ENCODE measurements at regions not wholly inside any gene's neighbourhood (a gene's known extent, or its start where the extent isn't known, plus 50 kb on each side); places are given as distances from the start of the nearest gene placed in this dataset.
"Not testable (repeated sequence)": the region's sequence is repeated elsewhere in the genome, so short reads cannot be mapped to it uniquely, and the experiment has no call there.

GRCh38 chr14:98218218-98218617 is 1053.8 kb downstream of the BCL11B start:
- TF ChIP-seq Cebpa-rat (IDR thresholded peaks at IDR 0.05) = no peak
- H3K36me3 ChIP-seq = no peaks in the 10 kb centered on the region
- H3K9me3 ChIP-seq (replicated peaks in 1 of 11) = peaks cover 0 to 4% (median 0%) of the 10 kb centered on the region in 11 experiments; a peak in 3 of 22 replicates
- H3K4me3 ChIP-seq = no peak overlapping the region
- no peak overlapping the region for H3K9ac ChIP-seq
- no peaks in the 10 kb centered on the region for H4K20me1 ChIP-seq
- H3K27ac ChIP-seq = no peak overlapping the region
- H3K27me3 ChIP-seq = no peaks in the 10 kb centered on the region
- no peaks in the 10 kb centered on the region for H3K4me1 ChIP-seq
- no peak overlapping the region for H3K4me2 ChIP-seq

- no peaks in the 10 kb centered on the region for H4K20me1 ChIP-seq
- H3K9me3 ChIP-seq (replicated peaks in 1 of 11) = peaks cover 0 to 8% (median 0%) of the 10 kb centered on the region in 11 experiments; a peak in 3 of 22 replicates
- no peaks in the 10 kb centered on the region for H3K36me3 ChIP-seq
- no peak overlapping the region for H3K9ac ChIP-seq
- no peaks in the 10 kb centered on the region for H3K27me3 ChIP-seq
- H3K4me1 ChIP-seq = peaks cover 0 to 7% (median 0%) of the 10 kb centered on the region in 10 experiments; a peak in 2 of 20 replicates
- no peak for TF ChIP-seq Cebpa-rat (IDR thresholded peaks at IDR 0.05)
- H3K4me3 ChIP-seq = no peak overlapping the region
- H3K27ac ChIP-seq = no peak overlapping the region
- H3K4me2 ChIP-seq = no peak overlapping the region
Measured at GRCh38 chr14:98219638-98220037, 1052.4 kb downstream of the BCL11B start.

GRCh38 chr14:98223106-98223505 is 1048.9 kb downstream of the BCL11B start:
- Histone ChIP-seq H4K20me1 (no peaks in the 10 kb centered on the region), H3K36me3 (no peaks in the 10 kb centered on the region), H3K4me1 (peaks cover 0 to 7% (median 0%) of the 10 kb centered on the region in 10 experiments; a peak in 2 of 20 replicates), H3K27ac (no peak overlapping the region), H3K9me3 (replicated peaks in 1 of 11) (peaks cover 0 to 8% (median 4%) of the 10 kb centered on the region in 11 experiments; a peak in 6 of 22 replicates), H3K4me2 (no peak overlapping the region), H3K27me3 (no peaks in the 10 kb centered on the region), H3K9ac (no peak overlapping the region), H3K4me3 (no peak overlapping the region)
- TF ChIP-seq Cebpa-rat (IDR thresholded peaks at IDR 0.05) = no peak

- not testable (repeated sequence) for H3K4me3 ChIP-seq; H4K20me1 ChIP-seq; H3K9me3 ChIP-seq (replicated peaks in 1 of 11); H3K9ac ChIP-seq; H3K4me1 ChIP-seq; H3K36me3 ChIP-seq; H3K27me3 ChIP-seq; H3K27ac ChIP-seq
- peak overlapping the region in 1 of 11 experiments; percentile 20; a peak in 1 of 22 replicates for H3K4me2 ChIP-seq
Measured at GRCh38 chr14:98223710-98224109, 1048.3 kb downstream of the BCL11B start.

- H3K27ac ChIP-seq = no peak overlapping the region
Measured at GRCh38 chr14:98226411-98226810, 1045.6 kb downstream of the BCL11B start.

GRCh38 chr14:98227000-98227726 is 1044.8 kb downstream of the BCL11B start:
- H3K4me1 ChIP-seq = peaks cover 0 to 7% (median 0%) of the 10 kb centered on the region in 10 experiments; a peak in 2 of 20 replicates
- no peaks in the 10 kb centered on the region for H3K27me3 ChIP-seq
- H3K4me2 ChIP-seq = no peak overlapping the region
- no peak overlapping the region for H3K9ac ChIP-seq
- no peak for TF ChIP-seq Cebpa-rat (IDR thresholded peaks at IDR 0.05)
- H3K9me3 ChIP-seq (replicated peaks in 1 of 11) = peaks cover 0 to 8% (median 4%) of the 10 kb centered on the region in 11 experiments; a peak in 5 of 22 replicates
- no peaks in the 10 kb centered on the region for H4K20me1 ChIP-seq
- H3K36me3 ChIP-seq = no peaks in the 10 kb centered on the region
- H3K4me3 ChIP-seq = no peak overlapping the region
- no peak overlapping the region for H3K27ac ChIP-seq

More at GRCh38 chr14:98226411-98226810, 1045.6 kb downstream of the BCL11B start:
- TF ChIP-seq Cebpa-rat (IDR thresholded peaks at IDR 0.05) = no peak
- no peak overlapping the region for H3K4me2 ChIP-seq
- no peak overlapping the region for H3K9ac ChIP-seq
- H3K27me3 ChIP-seq = no peaks in the 10 kb centered on the region
- H3K36me3 ChIP-seq = no peaks in the 10 kb centered on the region
- no peak overlapping the region for H3K4me3 ChIP-seq
- H3K4me1 ChIP-seq = peaks cover 0 to 7% (median 0%) of the 10 kb centered on the region in 10 experiments; a peak in 2 of 20 replicates
- H4K20me1 ChIP-seq = no peaks in the 10 kb centered on the region
- peaks cover 0 to 8% (median 4%) of the 10 kb centered on the region in 11 experiments; a peak in 5 of 22 replicates for H3K9me3 ChIP-seq (replicated peaks in 1 of 11)

- Histone ChIP-seq H3K9ac (no peak overlapping the region), H3K4me1 (peaks cover 0 to 7% (median 0%) of the 10 kb centered on the region in 10 experiments; a peak in 2 of 20 replicates), H3K4me3 (no peak overlapping the region), H3K4me2 (no peak overlapping the region), H4K20me1 (no peaks in the 10 kb centered on the region), H3K9me3 (replicated peaks in 1 of 11) (peaks cover 0 to 8% (median 4%) of the 10 kb centered on the region in 11 experiments; a peak in 5 of 22 replicates), H3K27me3 (no peaks in the 10 kb centered on the region), H3K36me3 (no peaks in the 10 kb centered on the region), H3K27ac (no peak overlapping the region)
- TF ChIP-seq Cebpa-rat (IDR thresholded peaks at IDR 0.05) = no peak
Measured at GRCh38 chr14:98227727-98228111, 1044.3 kb downstream of the BCL11B start.

- H3K9me3 ChIP-seq (replicated peaks in 1 of 11) = peaks cover 0 to 6% (median 0%) of the 10 kb centered on the region in 11 experiments; a peak in 3 of 22 replicates
- H3K4me3 ChIP-seq = no peak overlapping the region
- no peak overlapping the region for H3K4me2 ChIP-seq
- H3K9ac ChIP-seq = no peak overlapping the region
- no peaks in the 10 kb centered on the region for H3K27me3 ChIP-seq
- H3K36me3 ChIP-seq = no peaks in the 10 kb centered on the region
- peaks cover 0 to 10% (median 0%) of the 10 kb centered on the region in 10 experiments; a peak in 3 of 20 replicates for H3K4me1 ChIP-seq
- H4K20me1 ChIP-seq = no peaks in the 10 kb centered on the region
- no peak for TF ChIP-seq Cebpa-rat (IDR thresholded peaks at IDR 0.05)
- H3K27ac ChIP-seq = no peak overlapping the region
Measured at GRCh38 chr14:98229656-98230366, 1042.2 kb downstream of the BCL11B start.

GRCh38 chr14:98230411-98230810 is 1041.6 kb downstream of the BCL11B start:
- H3K4me1 ChIP-seq = peaks cover 0 to 10% (median 0%) of the 10 kb centered on the region in 10 experiments; a peak in 3 of 20 replicates
- H3K4me2 ChIP-seq = no peak overlapping the region
- no peak overlapping the region for H3K27ac ChIP-seq
- TF ChIP-seq Cebpa-rat (IDR thresholded peaks at IDR 0.05) = no peak
- no peaks in the 10 kb centered on the region for H4K20me1 ChIP-seq
- H3K9me3 ChIP-seq (replicated peaks in 1 of 11) = peaks cover 0 to 1% (median 0%) of the 10 kb centered on the region in 11 experiments; a peak in 2 of 22 replicates
- no peaks in the 10 kb centered on the region for H3K27me3 ChIP-seq
- no peak overlapping the region for H3K4me3 ChIP-seq
- H3K9ac ChIP-seq = no peak overlapping the region
- no peaks in the 10 kb centered on the region for H3K36me3 ChIP-seq

All from BLaER1 treated with 17β-estradiol and CSF1 and Interleukin-3, amounts not matched to agents 10 nM and 100 nM (cell line).